DOHH2 (cell line): ENCODE measurements at regions not wholly inside any gene's neighbourhood (a gene's known extent, or its start where the extent isn't known, plus 50 kb on each side); places are given as distances from the start of the nearest gene placed in this dataset.

Source experiments
- CTCF ChIP-seq: fragments of 200-600 bp; sonication (generic); IDR thresholded peaks from one replicate; pipeline ENCODE4 v1.5.1; 2014; ENCODE audit warnings: antibody characterized with exemption, mild to moderate bottlenecking, low read depth, low read length; ENCODE audit not compliant: poor library complexity, severe bottlenecking
- EZH2phosphoT487 ChIP-seq: fragments of 200-600 bp; sonication (generic); IDR thresholded peaks from 2 replicates; pipeline ENCODE4 v1.6.1; 2017; ENCODE audit warnings: borderline replicate concordance, mild to moderate bottlenecking, antibody characterized with exemption, low read length, moderate library complexity, mixed read lengths

GRCh38 chr3:161657786-161658185 lies 161.2 kb downstream of the OTOL1 start:
- no peak for TF ChIP-seq CTCF
- no peak for TF ChIP-seq EZH2phosphoT487
